ENCODE measurements at regions not wholly inside any gene's neighbourhood (a gene's known extent, or its start where the extent isn't known, plus 50 kb on each side); places are given as distances from the start of the nearest gene placed in this dataset.

DNA sequence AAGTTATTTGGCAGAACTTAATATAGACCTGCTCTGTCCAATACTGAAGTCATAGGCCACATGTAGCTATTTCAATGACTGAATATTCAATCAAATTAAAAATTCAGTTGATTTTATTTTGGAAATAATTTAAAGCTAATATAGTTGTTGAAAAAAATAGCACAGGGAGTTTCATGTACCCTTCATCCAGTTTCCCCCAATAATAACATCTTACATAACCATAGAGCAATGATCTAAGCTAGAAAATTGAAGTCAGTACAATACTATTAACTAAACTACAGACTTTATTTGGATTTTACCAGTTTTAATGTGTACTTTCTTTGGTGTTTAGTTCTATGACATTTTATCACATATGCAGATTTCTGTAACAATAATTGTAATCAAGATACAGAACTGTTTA, 212.2 kb upstream of the HDDC2 start:
- Histone ChIP-seq H3K27ac (no peak overlapping the region), H3K4me3 (no peak overlapping the region)
- no peak for DNase-seq (ENCODE audit: low spot score)
- TF ChIP-seq, protein P1, sequence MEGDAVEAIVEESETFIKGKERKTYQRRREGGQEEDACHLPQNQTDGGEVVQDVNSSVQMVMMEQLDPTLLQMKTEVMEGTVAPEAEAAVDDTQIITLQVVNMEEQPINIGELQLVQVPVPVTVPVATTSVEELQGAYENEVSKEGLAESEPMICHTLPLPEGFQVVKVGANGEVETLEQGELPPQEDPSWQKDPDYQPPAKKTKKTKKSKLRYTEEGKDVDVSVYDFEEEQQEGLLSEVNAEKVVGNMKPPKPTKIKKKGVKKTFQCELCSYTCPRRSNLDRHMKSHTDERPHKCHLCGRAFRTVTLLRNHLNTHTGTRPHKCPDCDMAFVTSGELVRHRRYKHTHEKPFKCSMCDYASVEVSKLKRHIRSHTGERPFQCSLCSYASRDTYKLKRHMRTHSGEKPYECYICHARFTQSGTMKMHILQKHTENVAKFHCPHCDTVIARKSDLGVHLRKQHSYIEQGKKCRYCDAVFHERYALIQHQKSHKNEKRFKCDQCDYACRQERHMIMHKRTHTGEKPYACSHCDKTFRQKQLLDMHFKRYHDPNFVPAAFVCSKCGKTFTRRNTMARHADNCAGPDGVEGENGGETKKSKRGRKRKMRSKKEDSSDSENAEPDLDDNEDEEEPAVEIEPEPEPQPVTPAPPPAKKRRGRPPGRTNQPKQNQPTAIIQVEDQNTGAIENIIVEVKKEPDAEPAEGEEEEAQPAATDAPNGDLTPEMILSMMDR (IDR thresholded peaks at IDR 0.05): no peak

DNA sequence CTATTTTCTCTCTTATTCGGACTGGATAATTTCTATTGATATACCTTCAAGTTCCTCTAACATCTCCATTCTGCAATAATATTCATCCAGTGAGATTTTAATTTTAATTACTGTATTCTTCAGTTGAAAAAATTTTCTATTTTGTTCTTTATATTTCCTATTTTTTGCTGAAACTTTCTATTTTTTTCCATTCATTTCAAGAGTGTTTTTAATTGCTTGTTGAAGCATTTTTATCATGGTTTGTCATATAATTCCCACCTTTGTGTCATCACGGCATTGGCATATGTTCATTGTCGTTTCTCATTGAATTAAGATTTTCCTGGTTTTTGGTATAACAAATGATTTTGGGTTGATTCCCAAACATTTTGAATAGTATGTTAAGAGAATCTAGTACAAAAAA, 214.9 kb upstream of the HDDC2 start:
- DNase-seq (ENCODE audit: low spot score): no peak

DNA sequence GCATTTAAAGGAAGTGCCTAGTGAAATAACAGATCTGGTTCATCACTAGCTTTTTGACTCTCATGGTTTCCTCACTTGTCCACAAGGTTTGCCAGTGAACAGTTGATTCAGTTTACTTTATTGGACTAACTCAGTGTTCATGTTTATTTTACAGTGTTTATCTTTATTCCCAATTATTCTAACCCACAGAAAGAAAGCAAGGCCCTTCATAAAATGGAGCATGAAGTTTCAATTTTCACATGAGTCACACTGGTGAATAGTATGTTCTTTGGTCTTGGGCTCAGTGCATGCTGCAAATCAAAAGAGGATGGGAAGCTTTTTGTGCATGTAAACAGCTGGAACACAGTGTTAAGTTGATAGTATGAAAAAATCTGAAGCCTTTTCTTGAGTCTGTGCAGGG, 217.6 kb upstream of the HDDC2 start:
- Histone ChIP-seq H3K4me3 (no peak overlapping the region), H3K27ac (no peak overlapping the region)
- DNase-seq (ENCODE audit: low spot score): no peak
- TF ChIP-seq, protein P1 (IDR thresholded peaks at IDR 0.05): no peak

More for the DNA sequence above, 214.9 kb upstream of the HDDC2 start:
- H3K4me3 ChIP-seq: no peak overlapping the region
- H3K27ac ChIP-seq: no peak overlapping the region
- TF ChIP-seq, protein P1 (IDR thresholded peaks at IDR 0.05): no peak

DNA sequence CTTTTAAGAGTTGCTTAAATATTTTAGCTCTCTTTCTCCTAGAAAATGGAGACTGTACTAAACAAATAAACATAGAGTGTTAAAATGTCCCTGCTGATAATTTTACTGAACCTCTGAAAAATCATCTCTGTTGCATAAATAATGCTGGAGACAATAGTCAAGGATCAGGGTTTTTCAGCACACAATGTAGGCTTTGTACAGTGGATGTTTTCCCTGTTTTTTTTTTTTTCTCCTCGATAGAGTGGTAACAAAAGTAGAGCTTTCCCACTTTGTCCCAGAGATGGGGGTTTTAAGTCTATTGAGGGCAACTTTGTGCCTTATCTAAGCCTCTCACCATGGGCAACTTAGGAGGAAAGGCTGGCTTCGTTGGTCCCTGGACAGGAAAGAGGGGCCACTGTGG, 222.6 kb upstream of the HDDC2 start:
- DNase-seq (ENCODE audit: low spot score): no peak
- H3K4me3 ChIP-seq: no peak overlapping the region
- TF ChIP-seq, protein P1 (IDR thresholded peaks at IDR 0.05): no peak
- H3K27ac ChIP-seq: no peak overlapping the region

DNA sequence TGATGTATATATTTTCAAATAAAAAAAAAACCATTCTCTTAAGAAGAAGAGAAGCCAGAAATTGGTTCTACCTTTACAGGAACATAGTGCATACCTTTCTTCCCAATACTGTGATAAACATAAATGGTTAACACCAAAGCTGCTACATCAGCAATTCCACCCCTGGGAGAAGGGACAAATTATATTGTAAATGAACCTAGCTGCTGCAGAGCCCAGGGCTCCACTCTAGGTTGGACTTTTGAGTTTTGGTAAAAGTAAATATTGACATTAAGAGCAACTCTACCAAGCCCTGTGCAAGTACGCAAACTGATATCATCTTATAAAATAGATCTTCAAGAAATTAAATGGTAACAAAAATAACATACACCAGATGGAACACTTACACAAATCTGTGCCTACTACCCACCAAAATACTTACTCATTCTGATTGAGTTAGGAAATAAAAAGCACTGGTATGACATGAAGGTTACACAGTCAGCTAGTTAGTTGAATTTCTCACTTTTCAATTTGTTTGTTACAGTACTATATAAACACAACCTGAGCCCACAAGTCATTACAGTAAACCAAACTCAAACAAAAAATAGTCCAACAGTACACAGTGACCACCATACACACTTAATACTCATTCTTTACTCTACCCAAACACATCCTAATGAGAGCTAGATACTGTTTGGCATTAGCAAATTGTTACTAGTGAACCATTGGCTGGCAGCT, 223.3 kb upstream of the HEY2 start:
- Histone ChIP-seq H3K4me3 (no peak overlapping the region), H3K27ac (no peak overlapping the region)
- TF ChIP-seq, protein P1 (IDR thresholded peaks at IDR 0.05): no peak
- no peak for DNase-seq (ENCODE audit: low spot score)

DNA sequence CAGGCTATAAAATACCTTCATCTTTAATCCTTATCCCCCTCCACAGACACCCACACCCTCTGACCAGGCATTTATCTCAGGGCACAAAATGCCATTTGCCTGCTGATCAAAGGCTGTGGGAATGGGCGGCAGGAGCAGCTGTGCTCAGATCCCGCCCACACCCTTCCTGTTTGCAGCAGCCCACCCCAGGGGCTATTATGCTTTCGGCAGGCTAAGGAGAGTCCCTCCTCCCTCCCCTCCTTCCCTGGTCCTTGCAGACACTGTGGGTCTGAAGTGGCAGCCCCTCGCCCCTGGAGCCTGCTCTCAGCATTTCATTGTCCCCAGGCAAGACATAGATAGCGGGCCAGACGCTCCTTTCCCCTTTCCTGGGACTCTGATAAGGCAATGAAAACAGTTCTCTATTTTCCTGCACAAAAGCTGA, 220.8 kb upstream of the HEY2 start:
- Histone ChIP-seq H3K4me3 (no peak overlapping the region), H3K27ac (no peak overlapping the region)
- DNase-seq (ENCODE audit: low spot score): no peak
- TF ChIP-seq, protein P1 (IDR thresholded peaks at IDR 0.05): no peak

DNA sequence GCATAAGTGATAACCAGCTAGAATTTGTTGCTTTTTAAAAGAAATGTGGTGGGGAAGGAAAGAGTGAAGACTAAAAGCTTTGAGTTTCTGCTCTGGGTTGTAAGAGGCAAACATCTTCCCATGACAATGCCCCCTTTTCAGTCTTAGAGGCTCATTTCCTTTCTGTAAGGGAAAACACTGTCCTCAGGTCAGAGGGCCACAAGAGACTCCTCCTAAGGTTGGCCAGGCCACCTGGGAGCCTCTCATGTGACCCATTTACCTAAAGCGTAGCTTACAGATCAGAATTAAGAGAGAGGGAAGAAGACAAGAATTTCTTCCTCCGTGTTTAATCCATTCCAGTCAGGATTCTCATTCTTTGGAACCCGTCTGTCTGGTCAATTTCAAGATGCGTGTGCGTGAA, 220.4 kb upstream of the HEY2 start:
- no peak overlapping the region for H3K27ac ChIP-seq
- TF ChIP-seq, protein P1 (IDR thresholded peaks at IDR 0.05): no peak
- H3K4me3 ChIP-seq: no peak overlapping the region
- DNase-seq (ENCODE audit: low spot score): no peak
